IPS-18c (cell line): ENCODE measurements at regions not wholly inside any gene's neighbourhood (a gene's known extent, or its start where the extent isn't known, plus 50 kb on each side); places are given as distances from the start of the nearest gene placed in this dataset.

Experiments used
- H3K4me3 ChIP-seq: 2 replicates; pipeline ENCODE4 v1.7.0; 2013; ENCODE audit warnings: low read depth, mild to moderate bottlenecking, low read length, moderate library complexity; ENCODE audit not compliant: insufficient read depth
- H3K9me3 ChIP-seq: one replicate; pipeline ENCODE4 v1.6.1; 2013; ENCODE audit warnings: mild to moderate bottlenecking, low read length, moderate library complexity; ENCODE audit not compliant: control insufficient read depth, insufficient read depth

- Histone ChIP-seq H3K4me3 (no peak overlapping the region), H3K9me3 (no peaks in the 10 kb centered on the region)
Observed at GRCh38 chr7:10918093-10918590, 55.5 kb upstream of the PHF14 start.

DNA sequence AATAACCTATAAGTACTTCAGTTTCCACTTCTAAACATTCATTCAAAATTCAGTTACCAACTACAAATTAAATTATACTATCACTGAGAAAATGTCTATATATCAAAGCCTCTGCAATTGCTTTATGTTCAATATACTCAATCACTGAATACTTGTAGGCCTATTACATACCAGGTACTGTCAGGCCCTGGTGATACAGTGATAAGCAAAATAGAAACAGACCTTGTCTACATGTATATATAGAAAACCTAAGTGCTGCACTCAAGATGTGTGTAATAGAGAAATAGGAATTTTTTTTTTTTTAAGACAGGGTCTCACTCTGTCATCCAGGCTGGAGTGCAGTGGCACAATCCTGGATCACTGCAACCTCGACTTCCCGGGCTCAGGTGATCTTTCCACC lies 53.7 kb upstream of the PHF14 start:
- Histone ChIP-seq H3K9me3 (no peaks in the 10 kb centered on the region), H3K4me3 (no peak overlapping the region)
